ENCODE measurements at regions not wholly inside any gene's neighbourhood (a gene's known extent, or its start where the extent isn't known, plus 50 kb on each side); places are given as distances from the start of the nearest gene placed in this dataset.

- peaks cover 8% of the 10 kb centered on the region for H3K27me3 Mint-ChIP-seq
- H3K36me3 Mint-ChIP-seq, result no peaks in the 10 kb centered on the region
- H3K4me3 Mint-ChIP-seq, result no peak overlapping the region
- ATAC-seq (ENCODE audit: low read depth), result peak; percentile 52
- no peaks in the 10 kb centered on the region for H3K4me1 Mint-ChIP-seq
- DNase-seq (ENCODE audit: low spot score in 2 of 2), result peak in 1 of 2 donors; percentile 14
- H3K9me3 Mint-ChIP-seq, result no peaks in the 10 kb centered on the region
- H3K27ac Mint-ChIP-seq, result no peak overlapping the region
Observed at GRCh38 chr14:60349663-60350365, 100.8 kb downstream of the PPM1A start.

- Mint-ChIP-seq H3K9me3 (no peaks in the 10 kb centered on the region), H3K4me1 (no peaks in the 10 kb centered on the region), H3K36me3 (no peaks in the 10 kb centered on the region), H3K27ac (no peak overlapping the region), H3K4me3 (no peak overlapping the region), H3K27me3 (peaks cover 8% of the 10 kb centered on the region)
- ATAC-seq (ENCODE audit: low read depth) (no peak), DNase-seq (ENCODE audit: low spot score in 2 of 2) (no peak)
Observed at GRCh38 chr14:60350366-60350720, 101.3 kb downstream of the PPM1A start.

DNA sequence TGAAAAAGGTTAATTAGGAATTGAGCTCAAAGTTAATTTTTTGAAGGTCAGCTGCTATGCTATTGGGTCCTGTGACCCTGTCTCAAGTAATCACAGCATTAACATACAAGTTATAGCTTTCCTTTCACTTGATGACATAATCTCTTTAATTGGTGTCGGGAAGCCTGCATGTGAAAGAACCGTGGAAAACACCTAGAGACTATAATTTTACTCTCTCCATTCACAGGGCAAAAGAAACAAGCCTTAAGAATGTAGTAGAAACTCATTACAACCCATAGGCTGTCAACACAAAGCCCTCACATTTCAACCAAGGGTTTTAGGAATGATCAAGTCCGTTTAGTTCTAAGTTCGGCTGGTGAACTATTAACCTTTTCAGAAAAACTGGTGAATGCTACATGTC lies 104.4 kb downstream of the PPM1A start:
- no peaks in the 10 kb centered on the region for H3K36me3 Mint-ChIP-seq
- H3K4me3 Mint-ChIP-seq, result no peak overlapping the region
- H3K4me1 Mint-ChIP-seq, result no peaks in the 10 kb centered on the region
- peaks cover 10% of the 10 kb centered on the region for H3K27me3 Mint-ChIP-seq
- H3K27ac Mint-ChIP-seq, result no peak overlapping the region
- DNase-seq (ENCODE audit: low spot score in 2 of 2) (no peak), ATAC-seq (ENCODE audit: low read depth) (no peak)
- no peaks in the 10 kb centered on the region for H3K9me3 Mint-ChIP-seq

DNA sequence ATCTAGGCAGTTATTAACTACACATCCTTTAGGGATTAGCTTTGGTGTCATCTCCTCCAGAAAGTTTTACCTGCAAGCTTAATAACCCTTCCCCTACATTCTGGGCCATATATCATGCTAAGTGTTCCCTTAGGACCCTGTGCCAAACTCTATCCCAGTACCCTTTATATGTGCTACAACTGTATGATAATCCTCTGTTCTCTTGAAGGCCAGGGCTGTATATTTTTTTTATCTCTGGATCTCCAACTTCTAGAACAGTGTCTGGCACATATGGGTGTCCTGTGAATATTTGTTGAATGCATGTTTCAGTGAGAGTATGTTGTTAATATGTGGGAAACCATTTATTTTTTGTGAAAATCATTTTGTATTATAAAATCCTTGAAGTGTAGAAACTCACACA lies 106.7 kb downstream of the PPM1A start:
- no peak for ATAC-seq (ENCODE audit: low read depth)
- DNase-seq (ENCODE audit: low spot score in 2 of 2), result no peak
- Mint-ChIP-seq H3K4me3 (no peak overlapping the region), H3K9me3 (no peaks in the 10 kb centered on the region), H3K4me1 (no peaks in the 10 kb centered on the region), H3K27ac (no peak overlapping the region), H3K27me3 (peaks cover 5% of the 10 kb centered on the region), H3K36me3 (no peaks in the 10 kb centered on the region)

DNA sequence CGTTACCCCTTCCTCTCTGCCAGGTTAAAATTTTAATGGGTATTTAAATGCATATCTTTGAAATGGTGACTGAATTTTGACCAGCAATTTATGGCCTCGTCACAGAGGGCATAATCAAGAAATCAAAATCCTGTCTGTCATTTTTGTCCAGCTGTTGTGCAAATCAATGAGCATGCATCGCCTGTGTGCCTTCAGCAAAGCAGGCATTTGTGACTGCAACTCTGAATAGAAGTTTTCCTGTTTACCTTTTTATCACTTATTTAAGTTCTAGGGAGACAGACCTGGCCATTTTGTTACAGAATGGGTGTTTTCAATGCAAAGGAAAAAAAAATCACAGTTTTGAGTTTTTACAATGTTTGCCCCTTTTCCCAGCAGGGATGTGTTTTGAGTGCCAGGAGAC lies 107.4 kb downstream of the PPM1A start:
- Mint-ChIP-seq H3K36me3 (peaks cover under 1% of the 10 kb centered on the region), H3K4me1 (no peaks in the 10 kb centered on the region), H3K4me3 (no peak overlapping the region), H3K9me3 (peaks cover under 1% of the 10 kb centered on the region), H3K27me3 (peaks cover 6% of the 10 kb centered on the region), H3K27ac (no peak overlapping the region)
- DNase-seq (ENCODE audit: low spot score in 2 of 2) (no peak), ATAC-seq (ENCODE audit: low read depth) (no peak)

DNA sequence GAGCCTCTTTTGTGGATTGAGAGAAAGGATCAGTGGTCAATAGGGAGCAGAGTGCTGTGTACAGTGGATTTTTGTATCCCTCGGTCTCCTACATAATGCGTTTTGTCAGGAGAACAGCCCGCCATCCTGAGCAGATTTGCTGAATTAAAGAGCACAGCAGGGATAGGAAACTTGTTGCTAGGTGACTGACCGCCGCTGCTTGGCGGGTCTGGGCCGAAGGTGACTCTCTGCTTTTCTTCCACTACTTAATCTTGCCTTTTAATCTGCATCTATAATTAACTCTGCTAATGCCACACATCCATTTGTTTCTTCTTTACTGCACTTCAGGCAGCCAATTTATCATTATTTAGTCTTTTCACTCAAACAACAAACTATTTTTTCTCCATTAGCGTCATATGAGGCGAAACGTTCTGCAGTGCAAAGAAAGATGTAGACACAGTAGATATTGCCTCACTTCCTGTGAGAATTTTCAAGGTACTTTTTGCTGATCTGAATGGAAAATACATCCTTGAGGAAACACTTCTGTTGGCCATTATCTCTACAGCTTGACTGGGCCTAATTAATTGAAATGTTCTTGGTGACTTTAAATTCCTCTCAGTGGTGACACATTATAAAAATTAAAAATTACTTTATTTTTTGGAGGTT lies 108.0 kb downstream of the PPM1A start:
- no peak overlapping the region for H3K27ac Mint-ChIP-seq
- no peaks in the 10 kb centered on the region for H3K4me1 Mint-ChIP-seq
- H3K4me3 Mint-ChIP-seq, result no peak overlapping the region
- peaks cover 1% of the 10 kb centered on the region for H3K36me3 Mint-ChIP-seq
- H3K27me3 Mint-ChIP-seq, result peaks cover 5% of the 10 kb centered on the region
- DNase-seq (ENCODE audit: low spot score in 2 of 2) (no peak), ATAC-seq (ENCODE audit: low read depth) (no peak)
- H3K9me3 Mint-ChIP-seq, result peaks cover 3% of the 10 kb centered on the region

DNA sequence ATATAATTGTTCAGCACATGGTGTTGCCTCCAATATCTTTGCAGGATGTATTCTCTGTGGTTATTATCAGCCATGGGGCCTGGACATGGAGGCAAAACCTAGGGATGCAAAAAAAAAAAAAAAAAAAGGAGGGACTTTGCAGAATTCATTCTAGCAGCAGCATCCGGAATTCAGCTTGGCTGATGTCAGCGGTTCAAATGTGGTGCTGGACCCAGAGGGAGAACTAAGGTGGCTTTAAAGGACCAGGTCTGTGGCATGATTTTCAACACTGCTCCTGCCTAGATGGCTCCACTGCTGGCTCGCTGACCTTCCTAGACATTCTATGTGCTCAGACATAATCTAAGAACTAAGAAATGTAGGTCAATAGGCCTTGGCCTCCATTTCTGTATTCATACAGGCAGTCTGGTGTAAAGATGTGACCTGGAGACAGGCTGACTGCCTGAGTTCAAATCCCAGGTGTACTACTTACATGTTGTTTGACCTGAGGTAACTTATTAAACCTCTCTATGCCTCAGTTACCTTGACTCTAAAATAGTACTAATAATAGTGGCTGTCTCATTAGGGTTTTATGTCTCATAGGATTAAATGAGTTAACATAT lies 108.6 kb downstream of the PPM1A start:
- Mint-ChIP-seq H3K27ac (no peak overlapping the region), H3K9me3 (peaks cover 3% of the 10 kb centered on the region), H3K4me1 (no peaks in the 10 kb centered on the region), H3K36me3 (peaks cover 1% of the 10 kb centered on the region), H3K27me3 (peaks cover 5% of the 10 kb centered on the region), H3K4me3 (no peak overlapping the region)
- no peak for DNase-seq (ENCODE audit: low spot score in 2 of 2)
- no peak for ATAC-seq (ENCODE audit: low read depth)

GRCh38 chr14:60363275-60363674 lies 114.3 kb downstream of the PPM1A start:
- DNase-seq (ENCODE audit: low spot score in 2 of 2) (no peak), ATAC-seq (ENCODE audit: low read depth) (no peak)
- Mint-ChIP-seq H3K36me3 (peaks cover 3% of the 10 kb centered on the region), H3K27ac (no peak overlapping the region), H3K27me3 (peaks cover 8% of the 10 kb centered on the region), H3K4me1 (no peaks in the 10 kb centered on the region), H3K4me3 (no peak overlapping the region), H3K9me3 (peaks cover 3% of the 10 kb centered on the region)

DNA sequence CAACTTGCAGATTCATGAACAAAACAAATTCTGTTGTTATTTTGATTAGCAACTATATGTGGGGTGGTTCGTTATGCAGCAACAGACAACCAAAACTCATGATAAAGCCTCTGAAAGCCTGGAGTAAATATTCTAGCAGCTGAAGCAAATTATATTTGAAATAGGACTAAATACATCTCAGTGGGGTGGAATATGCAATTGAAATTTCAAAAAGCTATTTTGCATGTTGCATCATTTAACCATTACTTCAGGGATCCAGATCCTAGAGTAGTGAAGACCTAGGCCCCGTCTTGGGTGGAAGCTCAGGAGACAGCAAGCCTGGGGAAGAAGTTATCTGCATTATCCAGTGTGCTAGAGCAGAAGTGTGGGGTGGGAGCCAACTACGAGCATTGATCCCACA lies 114.7 kb downstream of the PPM1A start:
- no peak for ATAC-seq (ENCODE audit: low read depth)
- Mint-ChIP-seq H3K27ac (no peak overlapping the region), H3K27me3 (peaks cover 8% of the 10 kb centered on the region), H3K36me3 (peaks cover 3% of the 10 kb centered on the region), H3K4me1 (no peaks in the 10 kb centered on the region), H3K4me3 (no peak overlapping the region), H3K9me3 (peaks cover 3% of the 10 kb centered on the region)
- DNase-seq (ENCODE audit: low spot score in 2 of 2), result no peak

GRCh38 chr14:60381909-60382308 lies 104.0 kb downstream of the C14orf39 start:
- DNase-seq (ENCODE audit: low spot score in 2 of 2) (no peak), ATAC-seq (ENCODE audit: low read depth) (no peak)
- Mint-ChIP-seq H3K27me3 (peaks cover 11% of the 10 kb centered on the region), H3K36me3 (no peaks in the 10 kb centered on the region), H3K27ac (no peak overlapping the region), H3K4me3 (no peak overlapping the region), H3K4me1 (no peaks in the 10 kb centered on the region), H3K9me3 (peaks cover 2% of the 10 kb centered on the region)

Measured in memory B cell (primary cell).